NB4 (cell line): ENCODE measurements at regions not wholly inside any gene's neighbourhood (a gene's known extent, or its start where the extent isn't known, plus 50 kb on each side); places are given as distances from the start of the nearest gene placed in this dataset.

Source experiments
- CTCF ChIP-seq: IDR thresholded peaks from one replicate; pipeline ENCODE4 v1.5.1; 2012; ENCODE audit warnings: low read depth, low read length
- MYC ChIP-seq: IDR thresholded peaks from 2 replicates; pipeline ENCODE4 v1.6.1; 2011; ENCODE audit warnings: low read depth, low read length
- POLR2A ChIP-seq: IDR thresholded peaks from 2 replicates; pipeline ENCODE4 v1.6.1; 2011; ENCODE audit warnings: mild to moderate bottlenecking; ENCODE audit not compliant: insufficient read length; ENCODE audit errors: extremely low read depth

- no peak for TF ChIP-seq CTCF
- no peak for TF ChIP-seq MYC
- TF ChIP-seq POLR2A = no peak
These were observed 242.9 kb downstream of the TBX18 start for GRCh38 chr6:84521511-84521910.
